ENCODE measurements at regions not wholly inside any gene's neighbourhood (a gene's known extent, or its start where the extent isn't known, plus 50 kb on each side); places are given as distances from the start of the nearest gene placed in this dataset.

- H3K27me3 ChIP-seq (ENCODE audit: insufficient read depth in 3 of 3, low read length in 2 of 3) = no peaks in the 10 kb centered on the region
- H3K4me3 ChIP-seq = no peak overlapping the region
- DNase-seq = no peak
- WGBS, 3 donors = 30 to 35% (median 31%) methylated on average over 3 of the region's 3 CpGs
- no peaks in the 10 kb centered on the region for H3K9me3 ChIP-seq
- peaks cover 15% of the 10 kb centered on the region for H3K4me1 ChIP-seq
- peak; percentile 50 to 75 (median 68) for ATAC-seq
- no peak for TF ChIP-seq CTCF (IDR thresholded peaks at IDR 0.05)
- H3K27ac ChIP-seq = no peak overlapping the region
- intact Hi-C loops (cut with DNase I) = no loop called here
- H3K36me3 ChIP-seq (ENCODE audit: insufficient read depth in 1 of 2, low read depth in 1 of 2) = no peaks in the 10 kb centered on the region
These were observed 549.2 kb upstream of the TBL1XR1 start for GRCh38 chr3:177746337-177746933.

GRCh38 chr3:177749836-177750235 lies 552.6 kb upstream of the TBL1XR1 start:
- Histone ChIP-seq H3K4me3 (no peak overlapping the region), H3K27me3 (ENCODE audit: insufficient read depth in 3 of 3, low read length in 2 of 3) (no peaks in the 10 kb centered on the region), H3K4me1 (peaks cover 29% of the 10 kb centered on the region), H3K9me3 (no peaks in the 10 kb centered on the region), H3K27ac (no peak overlapping the region), H3K36me3 (ENCODE audit: insufficient read depth in 1 of 2, low read depth in 1 of 2) (no peaks in the 10 kb centered on the region)
- DNase-seq (no peak), ATAC-seq (no peak)
- intact Hi-C loops (cut with DNase I) = no loop called here
- TF ChIP-seq CTCF (IDR thresholded peaks at IDR 0.05) = no peak
- 92 to 100% (median 92%) methylated on average over 1 of the region's 1 CpG for WGBS, 3 donors

- no peak for DNase-seq
- ATAC-seq = no peak
- no peaks in the 10 kb centered on the region for H3K9me3 ChIP-seq
- no peak overlapping the region for H3K27ac ChIP-seq
- intact Hi-C loops (cut with DNase I) = no loop called here
- H3K4me3 ChIP-seq = no peak overlapping the region
- H3K36me3 ChIP-seq (ENCODE audit: insufficient read depth in 1 of 2, low read depth in 1 of 2) = no peaks in the 10 kb centered on the region
- WGBS, 3 donors = 98 to 100% (median 99%) methylated on average over 1 of the region's 1 CpG
- peaks cover 29% of the 10 kb centered on the region for H3K4me1 ChIP-seq
- no peak for TF ChIP-seq CTCF (IDR thresholded peaks at IDR 0.05)
- H3K27me3 ChIP-seq (ENCODE audit: insufficient read depth in 3 of 3, low read length in 2 of 3) = no peaks in the 10 kb centered on the region
These were observed 553.2 kb upstream of the TBL1XR1 start for GRCh38 chr3:177750436-177750835.

- peak; percentile 18 to 69 for DNase-seq
- peaks cover 22% of the 10 kb centered on the region for H3K4me1 ChIP-seq
- intact Hi-C loops (cut with DNase I) = no loop called here
- no peak for TF ChIP-seq CTCF (IDR thresholded peaks at IDR 0.05)
- H3K9me3 ChIP-seq = no peaks in the 10 kb centered on the region
- H3K27ac ChIP-seq = no peak overlapping the region
- no peaks in the 10 kb centered on the region for H3K36me3 ChIP-seq (ENCODE audit: insufficient read depth in 1 of 2, low read depth in 1 of 2)
- H3K27me3 ChIP-seq (ENCODE audit: insufficient read depth in 3 of 3, low read length in 2 of 3) = no peaks in the 10 kb centered on the region
- ATAC-seq = peak; percentile 35 to 78 (median 72)
- 15 to 24% (median 15%) methylated on average over 4 of the region's 4 CpGs for WGBS, 3 donors
- no peak overlapping the region for H3K4me3 ChIP-seq
These were observed 554.5 kb upstream of the TBL1XR1 start for GRCh38 chr3:177751770-177752169.

- intact Hi-C loops (cut with DNase I) = no loop called here
- H3K36me3 ChIP-seq (ENCODE audit: insufficient read depth in 1 of 2, low read depth in 1 of 2) = no peaks in the 10 kb centered on the region
- H3K4me1 ChIP-seq = peaks cover 14% of the 10 kb centered on the region
- H3K27ac ChIP-seq = no peak overlapping the region
- H3K9me3 ChIP-seq = no peaks in the 10 kb centered on the region
- WGBS, 3 donors = 71 to 80% (median 72%) methylated on average over 3 of the region's 3 CpGs
- no peaks in the 10 kb centered on the region for H3K27me3 ChIP-seq (ENCODE audit: insufficient read depth in 3 of 3, low read length in 2 of 3)
- ATAC-seq (no peak), DNase-seq (no peak)
- H3K4me3 ChIP-seq = no peak overlapping the region
- no peak for TF ChIP-seq CTCF (IDR thresholded peaks at IDR 0.05)
These were observed 555.5 kb upstream of the TBL1XR1 start for GRCh38 chr3:177752831-177753230.
